ENCODE measurements at regions not wholly inside any gene's neighbourhood (a gene's known extent, or its start where the extent isn't known, plus 50 kb on each side); places are given as distances from the start of the nearest gene placed in this dataset.

DNA sequence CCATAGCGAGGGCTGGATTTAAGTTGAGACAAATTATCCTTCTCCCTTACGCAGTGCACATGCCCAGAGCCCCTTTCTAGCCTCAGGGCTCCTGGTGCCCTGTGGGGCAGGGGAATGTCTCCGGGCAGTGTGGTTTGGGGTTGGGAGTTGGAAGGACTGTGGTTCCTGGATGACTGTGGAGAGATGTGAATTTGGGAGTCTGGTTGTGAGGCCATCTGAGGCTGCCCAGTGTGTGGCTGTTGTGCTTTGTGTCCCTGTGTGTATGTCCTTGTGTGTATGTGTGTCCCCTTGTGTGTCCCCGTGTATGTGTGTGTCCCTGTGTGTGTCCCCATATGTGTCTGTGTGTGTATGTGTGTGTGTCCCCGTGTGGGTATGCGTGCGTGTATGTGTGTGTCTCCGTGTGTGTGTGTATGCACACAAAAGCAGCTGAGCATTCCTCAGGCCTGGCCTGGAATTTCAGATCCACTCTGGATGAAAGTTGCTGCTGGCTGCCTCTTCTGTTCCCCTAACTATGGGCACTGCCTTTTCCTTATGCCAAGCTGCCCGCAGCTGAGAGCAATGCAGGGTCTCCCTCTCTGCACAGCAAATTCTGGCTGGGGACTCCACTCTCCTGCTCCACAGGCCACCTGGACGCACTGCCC lies 65.4 kb downstream of the UBIAD1 start:
- intact Hi-C loops (cut with DNase I), result no loop called here
- no peak overlapping the region for H3K4me3 ChIP-seq
- peaks cover 10% of the 10 kb centered on the region for H3K4me1 ChIP-seq (replicated peaks)
- no peaks in the 10 kb centered on the region for H3K9me3 ChIP-seq
- H3K36me3 ChIP-seq, result no peaks in the 10 kb centered on the region
- no peak overlapping the region for H3K27ac ChIP-seq
- no peaks in the 10 kb centered on the region for H3K27me3 ChIP-seq (replicated peaks; ENCODE audit: insufficient read depth)
- no peak for TF ChIP-seq POLR2A (IDR thresholded peaks at IDR 0.05)
- TF ChIP-seq, protein P1, sequence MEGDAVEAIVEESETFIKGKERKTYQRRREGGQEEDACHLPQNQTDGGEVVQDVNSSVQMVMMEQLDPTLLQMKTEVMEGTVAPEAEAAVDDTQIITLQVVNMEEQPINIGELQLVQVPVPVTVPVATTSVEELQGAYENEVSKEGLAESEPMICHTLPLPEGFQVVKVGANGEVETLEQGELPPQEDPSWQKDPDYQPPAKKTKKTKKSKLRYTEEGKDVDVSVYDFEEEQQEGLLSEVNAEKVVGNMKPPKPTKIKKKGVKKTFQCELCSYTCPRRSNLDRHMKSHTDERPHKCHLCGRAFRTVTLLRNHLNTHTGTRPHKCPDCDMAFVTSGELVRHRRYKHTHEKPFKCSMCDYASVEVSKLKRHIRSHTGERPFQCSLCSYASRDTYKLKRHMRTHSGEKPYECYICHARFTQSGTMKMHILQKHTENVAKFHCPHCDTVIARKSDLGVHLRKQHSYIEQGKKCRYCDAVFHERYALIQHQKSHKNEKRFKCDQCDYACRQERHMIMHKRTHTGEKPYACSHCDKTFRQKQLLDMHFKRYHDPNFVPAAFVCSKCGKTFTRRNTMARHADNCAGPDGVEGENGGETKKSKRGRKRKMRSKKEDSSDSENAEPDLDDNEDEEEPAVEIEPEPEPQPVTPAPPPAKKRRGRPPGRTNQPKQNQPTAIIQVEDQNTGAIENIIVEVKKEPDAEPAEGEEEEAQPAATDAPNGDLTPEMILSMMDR (IDR thresholded peaks at IDR 0.05), result no peak
- no peak for TF ChIP-seq POLR2AphosphoS5 (IDR thresholded peaks at IDR 0.05)
- 74% methylated on average over 10 of the region's 10 CpGs for whole genome bisulfite sequencing
- no peak for DNase-seq (ENCODE audit: low spot score)

GRCh38 chr1:11339346-11340232 lies 66.6 kb downstream of the UBIAD1 start:
- intact Hi-C loops (cut with DNase I), result no loop called here
- TF ChIP-seq POLR2A (IDR thresholded peaks at IDR 0.05), result no peak
- TF ChIP-seq POLR2AphosphoS5 (IDR thresholded peaks at IDR 0.05), result no peak
- TF ChIP-seq, protein P1 (IDR thresholded peaks at IDR 0.05), result no peak
- no peaks in the 10 kb centered on the region for H3K36me3 ChIP-seq
- H3K4me1 ChIP-seq (replicated peaks), result peaks cover 10% of the 10 kb centered on the region
- H3K4me3 ChIP-seq, result no peak overlapping the region
- no peaks in the 10 kb centered on the region for H3K27me3 ChIP-seq (replicated peaks; ENCODE audit: insufficient read depth)
- 18% methylated on average over 23 of the region's 24 CpGs for WGBS
- no peaks in the 10 kb centered on the region for H3K9me3 ChIP-seq
- peak overlapping the region in 1 of 2 donors; percentile 8 for H3K27ac ChIP-seq
- DNase-seq (ENCODE audit: low spot score), result no peak

- intact Hi-C loops (cut with DNase I), result no loop called here
- Histone ChIP-seq H3K27me3 (replicated peaks; ENCODE audit: insufficient read depth) (no peaks in the 10 kb centered on the region), H3K4me3 (no peak overlapping the region), H3K27ac (peak overlapping the region in 1 of 2 donors; percentile 8), H3K4me1 (replicated peaks) (peaks cover 10% of the 10 kb centered on the region), H3K36me3 (no peaks in the 10 kb centered on the region), H3K9me3 (no peaks in the 10 kb centered on the region)
- TF ChIP-seq, protein P1 (IDR thresholded peaks at IDR 0.05), result no peak
- TF ChIP-seq POLR2AphosphoS5 (IDR thresholded peaks at IDR 0.05), result no peak
- no peak for TF ChIP-seq POLR2A (IDR thresholded peaks at IDR 0.05)
- 20% methylated on average over 4 of the region's 4 CpGs for WGBS
- no peak for DNase-seq (ENCODE audit: low spot score)
Measured at GRCh38 chr1:11340233-11340632, 67.2 kb downstream of the UBIAD1 start.

GRCh38 chr1:11341901-11342552 lies 69.0 kb downstream of the UBIAD1 start:
- Histone ChIP-seq H3K4me1 (replicated peaks) (peaks cover 10% of the 10 kb centered on the region), H3K27me3 (replicated peaks; ENCODE audit: insufficient read depth) (no peaks in the 10 kb centered on the region), H3K9me3 (no peaks in the 10 kb centered on the region), H3K27ac (no peak overlapping the region), H3K36me3 (no peaks in the 10 kb centered on the region), H3K4me3 (no peak overlapping the region)
- intact Hi-C loops (cut with DNase I), result no loop called here
- TF ChIP-seq POLR2AphosphoS5 (IDR thresholded peaks at IDR 0.05) (peak; percentile 80), POLR2A (IDR thresholded peaks at IDR 0.05) (no peak)
- peak; percentile 76 for DNase-seq (ENCODE audit: low spot score)
- WGBS, result 31% methylated on average over 6 of the region's 6 CpGs

DNA sequence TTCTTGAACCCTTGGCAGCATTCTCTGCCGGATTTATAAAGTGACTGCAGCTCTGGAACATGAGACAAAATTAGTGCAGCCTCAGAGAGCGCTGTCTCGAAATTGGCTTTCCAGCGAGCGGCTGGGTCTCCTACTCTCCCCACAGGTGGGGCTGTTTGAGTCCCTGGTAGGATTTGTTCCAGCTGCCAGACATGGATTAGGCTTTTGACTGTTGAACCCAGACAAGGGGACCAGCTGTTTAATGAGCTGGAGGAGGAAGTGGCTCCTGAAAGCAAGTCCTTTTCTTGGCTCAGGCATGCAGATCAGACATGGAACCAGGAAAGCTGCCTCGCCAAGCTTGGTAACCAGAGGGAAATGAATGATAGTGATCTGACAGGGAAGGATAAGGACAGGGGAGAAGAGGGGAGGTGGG lies 69.6 kb downstream of the UBIAD1 start:
- WGBS, result 49% methylated on average over 6 of the region's 6 CpGs
- H3K27me3 ChIP-seq (replicated peaks; ENCODE audit: insufficient read depth), result no peaks in the 10 kb centered on the region
- no peaks in the 10 kb centered on the region for H3K9me3 ChIP-seq
- H3K36me3 ChIP-seq, result no peaks in the 10 kb centered on the region
- TF ChIP-seq POLR2AphosphoS5 (IDR thresholded peaks at IDR 0.05) (no peak), POLR2A (IDR thresholded peaks at IDR 0.05) (no peak)
- TF ChIP-seq, protein P1 (IDR thresholded peaks at IDR 0.05), result no peak
- peaks cover 10% of the 10 kb centered on the region for H3K4me1 ChIP-seq (replicated peaks)
- no peak overlapping the region for H3K4me3 ChIP-seq
- no peak overlapping the region for H3K27ac ChIP-seq
- DNase-seq (ENCODE audit: low spot score), result no peak
- intact Hi-C loops (cut with DNase I), result no loop called here
